GM18511 (cell line): ENCODE measurements at regions not wholly inside any gene's neighbourhood (a gene's known extent, or its start where the extent isn't known, plus 50 kb on each side); places are given as distances from the start of the nearest gene placed in this dataset.
"Not testable (repeated sequence)": the region's sequence is repeated elsewhere in the genome, so short reads cannot be mapped to it uniquely, and the experiment has no call there.

Experiments
- ATAC-seq: cut with Tn5 transposase; IDR thresholded peaks from one replicate; pipeline ENCODE4 v1.9.1; 2021; ENCODE audit warnings: mild to moderate bottlenecking, moderate library complexity; ENCODE audit not compliant: unreplicated experiment

DNA sequence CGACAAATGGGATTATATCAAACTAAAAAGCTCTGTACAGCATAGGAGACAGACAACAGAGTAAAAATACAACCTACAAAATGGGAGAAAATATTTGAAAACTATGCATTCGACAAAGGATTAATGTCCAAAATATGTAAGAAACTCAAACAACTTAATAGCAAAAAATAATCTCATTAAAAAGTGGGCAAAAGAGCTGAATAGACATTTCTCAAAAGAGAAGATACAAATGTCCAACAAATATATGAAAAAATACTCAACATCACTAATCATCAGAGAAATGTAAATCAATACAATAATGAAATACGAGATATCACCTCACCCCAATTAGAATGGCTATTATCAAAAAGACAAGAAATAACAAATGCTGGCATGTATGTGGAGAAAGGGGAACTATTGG lies 272.9 kb downstream of the KLHL13 start:
- ATAC-seq, result no peak

DNA sequence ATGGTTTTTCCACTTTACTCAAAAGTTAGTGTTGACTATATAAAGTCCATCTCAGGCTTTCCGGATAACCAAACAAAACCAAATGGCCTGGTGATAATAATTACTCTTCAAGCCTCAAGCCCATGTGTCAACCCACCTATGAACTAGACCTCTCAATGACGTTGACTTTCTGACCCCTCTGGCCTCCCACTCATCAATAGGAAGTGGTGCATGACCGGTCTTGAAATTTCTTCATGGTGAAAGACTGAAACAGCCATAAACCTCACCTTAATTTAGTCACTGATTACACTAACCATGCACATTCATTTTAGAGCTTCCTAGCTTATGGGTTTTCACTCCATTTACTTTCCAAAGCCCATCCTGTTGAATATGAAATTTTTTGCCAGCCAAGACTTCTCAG lies 276.0 kb downstream of the KLHL13 start:
- no peak for ATAC-seq

DNA sequence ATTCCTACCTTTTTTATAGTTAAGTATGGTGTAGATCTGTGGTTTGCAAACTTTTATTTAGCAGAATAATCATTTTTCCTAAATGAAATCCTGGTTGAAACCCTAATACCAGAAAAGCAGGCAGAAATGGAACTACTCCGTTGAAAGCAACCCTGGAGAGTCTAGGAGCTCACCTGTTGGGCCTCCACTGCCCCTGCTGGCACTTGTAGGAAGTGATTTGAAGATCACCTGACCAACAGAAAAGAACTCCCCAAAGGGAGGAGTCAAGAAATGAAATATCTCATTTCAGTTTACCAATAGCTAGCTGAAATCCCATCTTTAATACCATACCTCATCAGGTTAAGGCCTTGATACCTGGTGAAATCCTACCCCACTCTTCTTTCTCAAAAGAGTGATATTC lies 277.1 kb downstream of the KLHL13 start:
- ATAC-seq, result peak; percentile 56

DNA sequence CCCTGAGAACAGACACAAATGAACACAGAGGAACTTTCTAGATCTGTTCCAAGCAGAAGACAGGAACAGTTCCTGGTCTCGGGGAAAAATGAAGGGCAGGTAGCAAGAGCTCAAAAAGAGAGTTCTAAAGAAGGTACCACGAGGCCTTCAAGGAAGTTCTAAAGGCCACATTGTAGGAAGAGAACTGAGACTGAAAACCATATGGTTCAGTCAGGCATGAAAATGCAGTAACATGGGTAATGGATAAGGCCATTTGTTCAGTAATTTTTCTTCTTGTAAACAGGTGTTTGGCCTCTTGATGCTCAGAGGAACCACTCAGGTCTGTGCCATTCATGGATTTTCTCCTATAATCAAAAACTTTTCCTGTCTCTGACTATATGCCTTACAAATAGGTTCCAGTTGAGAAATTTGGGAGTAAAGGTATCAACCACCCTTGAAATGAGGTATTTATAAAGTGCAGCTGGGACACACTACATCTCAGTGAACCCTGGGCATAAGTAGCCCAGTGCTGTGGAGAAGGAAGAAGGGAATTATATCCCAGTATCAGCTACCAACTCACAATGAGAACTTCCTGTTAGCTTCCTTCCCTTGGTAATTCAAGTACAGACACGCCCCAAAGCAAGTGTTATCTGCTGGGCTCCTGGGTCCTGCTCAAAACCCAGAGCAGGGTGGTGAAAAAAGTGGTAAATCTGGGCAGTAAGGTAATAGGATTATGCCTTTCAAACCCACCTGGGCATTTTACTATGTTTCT lies 277.9 kb downstream of the KLHL13 start:
- ATAC-seq, result no peak

DNA sequence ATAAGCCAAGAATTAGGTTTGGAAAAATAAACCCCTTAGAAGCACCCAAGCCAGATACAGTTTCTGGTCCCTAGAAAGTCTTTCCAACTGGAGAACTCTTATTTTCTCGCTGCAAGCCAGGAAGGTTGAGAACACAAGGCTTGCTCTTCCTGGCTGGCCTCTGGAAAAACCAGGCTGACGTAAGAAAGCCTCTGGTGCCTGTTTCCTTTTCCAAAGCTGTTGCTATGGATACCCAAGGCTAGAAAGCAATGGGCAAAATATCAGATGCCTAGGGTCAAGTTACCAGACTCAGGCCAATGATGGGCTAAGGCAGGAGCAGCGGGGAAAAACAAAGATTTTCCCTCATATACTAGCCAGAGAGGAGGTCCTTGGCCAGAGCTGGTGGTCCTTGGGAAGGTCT lies 281.6 kb downstream of the KLHL13 start:
- no peak for ATAC-seq

DNA sequence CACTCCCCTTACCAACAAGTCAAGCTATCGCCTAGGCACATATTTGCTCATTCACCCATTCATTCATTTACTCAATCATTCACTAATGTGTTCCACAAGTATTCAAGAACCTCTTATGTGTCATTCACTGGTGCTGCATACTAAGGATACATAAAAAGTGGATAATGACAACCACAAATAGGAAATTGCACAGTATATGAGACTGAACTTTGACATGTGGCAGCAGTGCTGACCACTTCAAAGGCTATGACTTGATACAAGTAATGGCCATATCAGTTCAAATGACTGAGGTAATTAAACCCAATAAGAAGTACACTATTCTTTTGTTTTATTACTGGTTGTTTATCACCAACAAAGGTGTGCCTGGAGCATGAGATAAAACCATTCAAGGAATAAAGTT lies 282.5 kb downstream of the KLHL13 start:
- no peak for ATAC-seq

DNA sequence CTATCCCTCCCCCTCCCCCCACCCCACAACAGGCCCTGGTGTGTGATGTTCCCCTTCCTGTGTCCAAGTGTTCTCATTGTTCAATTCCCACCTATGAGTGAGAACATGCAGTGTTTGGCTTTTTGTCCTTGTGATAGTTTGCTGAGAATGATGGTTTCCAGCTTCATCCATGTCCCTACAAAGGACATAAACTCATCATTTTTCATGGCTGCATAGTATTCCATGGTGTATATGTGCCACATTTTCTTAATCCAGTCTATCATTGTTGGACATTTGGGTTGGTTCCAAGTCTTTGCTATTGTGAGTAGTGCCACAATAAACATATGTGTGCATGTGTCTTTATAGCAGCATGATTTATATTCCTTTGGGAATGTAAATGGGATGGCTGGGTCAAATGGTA lies 295.1 kb downstream of the KLHL13 start:
- ATAC-seq, result not testable (repeated sequence)

DNA sequence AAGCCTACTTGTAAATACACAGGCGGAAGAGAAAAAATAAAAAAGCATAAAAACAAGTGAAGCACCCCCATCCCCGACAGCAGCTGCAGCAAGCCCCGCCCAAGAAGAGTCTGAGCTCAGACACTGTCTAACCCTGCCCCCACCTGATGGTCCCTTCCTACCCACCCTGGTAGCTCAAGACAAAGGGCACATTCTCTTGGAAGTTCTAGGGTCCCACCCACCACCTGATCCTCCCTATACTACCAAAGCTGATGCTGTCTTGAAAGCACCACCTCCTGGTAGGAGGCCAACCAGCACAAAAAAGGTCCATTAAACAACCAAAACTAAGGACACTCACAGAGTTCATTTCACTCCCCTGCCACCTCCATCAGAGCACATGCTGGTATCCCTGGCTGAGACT lies 308.2 kb downstream of the KLHL13 start:
- ATAC-seq, result no peak

DNA sequence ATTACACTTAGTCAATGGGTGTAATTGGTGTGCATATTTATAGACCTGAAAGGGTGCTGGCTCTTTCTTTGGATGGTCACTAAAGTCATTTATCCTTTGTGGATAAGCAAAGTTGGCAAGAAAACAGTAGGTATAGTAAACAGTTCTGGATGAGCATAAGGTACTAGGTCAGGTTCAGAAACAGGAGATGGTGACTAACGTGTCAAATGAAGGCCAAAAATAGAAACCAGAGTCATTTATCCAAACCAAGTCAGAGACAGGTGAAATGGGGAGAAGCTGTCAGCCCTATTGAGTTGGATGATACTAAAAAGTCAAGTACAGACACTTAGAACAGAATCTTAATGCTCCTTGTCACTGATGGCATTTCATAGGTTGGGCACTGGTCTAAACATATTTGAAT lies 313.1 kb downstream of the KLHL13 start:
- ATAC-seq, result no peak

DNA sequence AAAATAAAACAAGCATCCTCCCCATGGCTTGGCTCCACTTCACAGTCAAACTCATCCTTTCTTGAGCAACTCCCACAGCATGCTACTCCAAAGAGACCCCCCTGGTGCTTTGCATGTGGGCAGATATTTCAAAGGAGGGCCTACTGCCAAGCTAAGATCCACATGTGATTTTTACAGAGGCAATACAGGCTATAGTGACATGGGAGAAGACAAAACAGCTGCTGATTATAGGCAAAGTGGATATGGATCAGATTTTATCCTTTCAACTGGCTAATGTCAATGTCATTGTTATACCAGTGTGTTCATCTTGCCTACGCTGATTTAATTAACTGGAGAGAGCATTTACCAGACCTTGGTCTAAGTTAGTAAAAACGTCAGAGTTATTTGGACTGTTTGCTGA lies 328.3 kb downstream of the KLHL13 start:
- ATAC-seq, result no peak

DNA sequence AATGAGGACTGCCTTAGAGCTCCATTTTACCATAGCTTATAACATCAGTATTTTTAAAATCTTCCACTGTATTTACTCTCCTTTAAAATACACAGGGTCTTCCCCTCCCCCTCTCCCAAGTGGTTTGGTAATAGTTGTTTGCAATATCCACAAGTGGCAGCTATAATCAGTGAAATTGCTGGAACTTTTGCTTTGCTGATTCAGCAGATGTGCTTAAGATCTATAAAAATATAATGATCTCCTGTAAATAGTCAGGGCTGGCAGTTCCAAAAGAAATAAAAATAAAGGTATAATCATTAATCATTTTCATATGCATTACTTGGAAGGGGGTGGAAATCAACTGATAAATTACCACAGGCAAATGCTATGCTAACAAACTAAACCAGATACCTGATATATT lies 345.2 kb downstream of the KLHL13 start:
- no peak for ATAC-seq

DNA sequence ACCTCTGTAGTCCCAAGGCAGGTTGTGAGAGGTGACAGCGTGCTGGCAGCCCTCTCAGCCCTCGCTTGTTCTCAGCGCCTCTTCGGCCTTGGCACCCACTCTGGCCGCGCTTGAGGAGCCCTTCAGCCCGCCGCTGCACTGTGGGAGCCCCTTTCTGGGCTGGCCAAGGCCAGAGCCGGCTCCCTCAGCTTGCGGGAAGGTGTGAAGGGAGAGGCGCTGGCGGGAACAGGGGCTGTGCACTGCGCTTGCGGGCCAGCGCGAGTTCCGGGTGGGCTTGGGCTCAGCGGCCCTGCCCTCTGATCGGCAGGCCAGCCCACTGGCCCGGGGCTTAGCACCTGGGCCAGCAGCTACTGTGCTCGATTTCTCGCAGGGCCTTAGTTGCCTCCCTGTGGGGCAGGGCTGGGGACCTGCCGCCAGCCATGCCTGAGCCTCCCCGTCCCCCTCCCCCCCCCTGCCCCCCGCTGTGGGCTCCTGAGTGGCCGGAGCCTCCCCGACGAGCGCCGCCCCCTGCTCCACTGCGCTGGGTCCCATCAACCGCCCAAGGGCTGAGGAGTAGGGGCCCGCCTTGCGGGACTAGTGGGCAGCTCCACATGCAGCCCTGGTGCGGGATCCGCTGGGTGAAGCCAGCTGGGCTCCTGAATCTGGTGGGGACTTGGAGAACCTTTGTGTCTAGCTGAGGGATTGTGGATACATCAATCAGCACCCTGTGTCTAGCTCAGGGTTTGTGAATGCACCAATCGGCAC lies 347.6 kb downstream of the KLHL13 start:
- no peak for ATAC-seq

DNA sequence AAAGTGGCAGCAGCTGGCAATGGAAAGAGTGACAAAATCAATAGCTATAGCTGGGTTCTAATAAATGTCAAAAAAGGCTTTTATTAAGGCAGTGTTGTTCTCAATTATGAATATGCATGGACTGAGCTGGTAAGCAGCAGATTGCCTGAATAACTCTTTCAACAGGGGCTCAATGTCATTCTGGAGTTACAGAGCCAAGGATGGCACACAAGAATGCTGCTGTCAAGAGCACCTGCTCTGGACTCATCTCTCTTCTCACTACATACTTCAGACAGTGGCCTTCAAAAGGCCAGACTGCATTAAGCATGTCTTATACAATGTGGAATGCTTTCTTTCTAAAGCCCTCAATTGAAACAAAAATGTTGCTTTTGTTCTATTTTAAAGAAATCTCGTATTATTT lies 351.4 kb downstream of the KLHL13 start:
- no peak for ATAC-seq

DNA sequence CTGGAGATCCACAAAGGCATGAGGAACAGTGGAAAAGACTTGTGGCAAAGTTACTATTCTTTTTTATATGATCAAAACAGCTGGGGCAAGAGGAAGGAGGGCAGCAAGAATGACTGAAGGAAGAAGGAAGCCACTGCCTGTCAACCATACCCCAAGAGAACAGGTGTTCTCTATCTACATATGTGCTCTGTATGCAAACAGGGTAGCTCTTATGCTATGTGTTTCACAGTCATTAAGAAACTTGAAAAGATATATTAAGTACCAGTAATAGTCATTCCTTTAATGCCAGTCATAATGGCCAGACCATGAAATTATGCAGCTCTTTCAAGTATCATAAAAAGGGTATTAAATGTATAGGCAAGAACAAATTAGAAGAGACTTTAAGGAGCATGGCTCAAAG lies 363.9 kb downstream of the KLHL13 start:
- ATAC-seq, result peak; percentile 86

DNA sequence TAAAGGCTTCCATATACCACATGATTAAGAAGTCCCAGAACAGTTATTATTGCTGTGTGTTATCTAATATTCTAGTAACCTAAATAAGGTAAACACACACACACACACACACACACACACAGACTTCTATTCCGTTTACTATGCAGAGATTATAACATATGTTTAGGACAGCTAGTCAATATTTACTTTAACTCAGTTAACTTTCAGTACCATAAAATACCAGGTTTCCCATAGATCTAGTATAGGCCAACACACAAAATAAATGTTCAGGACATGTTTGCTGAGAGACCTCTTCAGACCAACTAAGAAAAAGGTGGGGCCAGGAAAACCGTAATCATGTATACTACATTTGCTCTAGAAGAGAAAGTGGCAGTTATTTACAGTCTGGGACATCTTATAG lies 365.5 kb downstream of the KLHL13 start:
- no peak for ATAC-seq

DNA sequence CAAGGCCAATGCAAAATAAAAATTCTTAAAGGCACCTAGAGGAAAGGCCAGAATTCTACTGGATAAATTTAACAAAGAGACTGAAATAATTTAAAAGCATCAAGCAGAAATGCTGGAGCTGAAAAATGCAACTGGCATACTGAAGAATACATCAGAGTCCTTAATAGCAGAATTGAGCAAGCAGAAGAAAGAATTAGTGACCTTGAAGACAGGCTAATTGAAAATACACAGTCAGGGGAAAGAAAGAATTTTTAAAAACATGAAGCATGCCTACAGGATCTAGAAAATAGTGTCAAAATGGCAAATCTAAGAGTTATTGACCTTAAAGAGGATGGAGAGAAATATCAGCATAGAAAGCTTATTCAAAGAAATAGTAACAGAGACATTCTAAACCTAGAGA lies 371.7 kb downstream of the KLHL13 start:
- no peak for ATAC-seq

DNA sequence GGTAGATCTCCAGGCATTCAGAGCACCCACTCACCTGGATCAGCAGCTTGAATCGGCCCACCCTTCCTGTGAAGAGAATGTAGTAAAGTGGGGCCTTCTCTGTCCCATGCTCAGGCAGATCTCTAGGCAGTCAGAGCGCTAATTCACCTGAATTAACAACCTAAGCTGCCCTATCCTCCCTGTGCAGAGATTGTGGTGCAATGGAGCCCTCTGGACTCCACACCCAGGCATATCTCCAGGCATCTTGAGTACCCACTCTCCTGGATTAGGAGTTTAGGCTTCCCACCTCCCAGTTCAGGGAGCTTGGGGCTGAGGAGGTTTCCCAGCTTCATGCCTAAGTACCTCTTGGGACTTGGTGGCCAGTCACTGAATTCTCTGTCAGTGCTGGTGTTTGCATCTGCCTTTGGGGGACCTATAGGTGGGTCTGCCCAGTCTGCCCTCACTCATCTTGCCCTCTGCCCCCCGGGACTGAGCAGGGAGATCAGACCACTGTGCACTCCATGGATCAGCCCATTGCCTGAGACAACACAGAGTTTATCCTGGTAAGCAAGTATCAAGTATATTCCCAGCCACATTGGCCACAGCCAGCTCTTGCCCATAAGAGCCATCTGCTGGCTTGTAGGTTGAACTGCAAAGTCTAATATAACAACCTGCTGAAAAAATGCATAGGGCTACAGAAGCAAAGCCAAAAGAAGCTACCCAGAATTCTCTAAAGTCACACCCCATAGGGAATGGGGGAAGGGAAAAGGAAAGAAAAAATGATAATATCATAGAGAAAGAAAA lies 372.9 kb downstream of the KLHL13 start:
- ATAC-seq, result peak; percentile 70

DNA sequence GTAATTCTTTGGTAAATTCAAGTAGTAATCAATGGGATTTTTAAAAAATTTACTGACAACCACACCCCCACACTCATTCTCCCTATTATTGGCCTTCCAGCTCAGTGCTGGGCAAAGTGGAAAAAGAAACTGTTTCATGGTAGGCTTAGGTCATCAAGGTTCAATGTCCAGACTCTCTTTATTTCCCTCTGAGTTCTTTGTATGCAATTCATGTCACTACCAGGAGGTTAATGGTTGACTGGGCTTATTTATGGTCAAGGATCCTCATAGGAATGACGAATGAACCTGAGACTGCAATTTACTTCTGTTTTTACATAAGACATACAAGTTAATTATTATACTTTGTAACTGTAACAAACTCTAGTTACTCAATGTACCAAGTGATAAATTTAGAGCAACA lies 403.2 kb downstream of the KLHL13 start:
- ATAC-seq, result peak; percentile 67

DNA sequence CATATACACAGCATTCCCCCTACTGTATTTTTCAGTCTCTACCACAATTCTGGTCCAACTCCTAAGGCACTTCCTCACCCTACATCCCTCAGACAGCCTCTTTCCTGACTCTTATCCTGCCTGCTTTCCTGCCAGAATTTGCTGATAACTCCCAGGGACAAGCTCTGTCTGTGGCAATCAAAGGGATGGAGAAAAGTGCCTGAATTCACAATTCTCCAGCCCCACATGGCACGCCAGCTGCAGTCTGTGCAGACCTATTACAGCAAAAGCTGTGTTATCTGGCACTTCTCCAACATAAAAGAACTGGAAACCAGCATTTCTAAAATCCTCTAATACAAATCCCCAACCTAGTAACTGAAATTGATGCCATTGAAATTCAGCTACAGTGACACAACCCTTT lies 404.8 kb downstream of the KLHL13 start:
- no peak for ATAC-seq

DNA sequence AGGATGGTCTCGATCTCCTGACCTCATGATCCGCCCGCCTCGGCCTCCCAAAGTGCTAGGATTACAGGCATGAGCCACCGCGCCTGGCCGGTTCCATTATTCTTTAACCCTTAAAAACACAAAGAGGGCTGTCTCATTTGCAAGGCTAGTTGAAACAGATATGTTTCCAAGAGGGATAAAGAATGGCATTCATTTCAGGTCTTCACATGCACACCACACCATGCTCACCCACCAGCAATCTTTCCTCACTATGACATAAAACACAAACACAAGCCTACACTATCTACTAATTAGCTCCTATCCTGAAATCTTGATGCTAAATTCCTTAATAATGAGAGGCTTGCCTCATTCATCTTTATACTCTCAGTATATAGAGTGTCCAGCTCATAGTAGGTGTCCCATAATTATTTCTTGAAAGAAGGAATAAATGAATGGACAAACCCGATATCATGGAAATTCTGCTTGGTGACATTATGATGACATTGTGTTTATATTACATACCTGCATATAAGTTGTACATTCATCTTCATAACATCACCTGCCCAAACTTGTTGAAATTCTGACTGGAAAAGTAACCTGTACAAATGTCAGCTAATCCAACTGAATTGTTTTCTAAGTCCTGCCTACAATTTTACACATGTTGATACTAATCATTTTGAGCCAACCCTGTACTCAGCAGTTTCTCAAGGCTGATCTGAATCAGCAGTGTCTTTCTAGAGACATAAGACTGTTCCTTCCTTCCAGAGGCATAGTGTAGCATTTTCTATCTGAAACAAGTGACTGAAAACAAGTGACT lies 408.5 kb downstream of the KLHL13 start:
- ATAC-seq, result no peak

DNA sequence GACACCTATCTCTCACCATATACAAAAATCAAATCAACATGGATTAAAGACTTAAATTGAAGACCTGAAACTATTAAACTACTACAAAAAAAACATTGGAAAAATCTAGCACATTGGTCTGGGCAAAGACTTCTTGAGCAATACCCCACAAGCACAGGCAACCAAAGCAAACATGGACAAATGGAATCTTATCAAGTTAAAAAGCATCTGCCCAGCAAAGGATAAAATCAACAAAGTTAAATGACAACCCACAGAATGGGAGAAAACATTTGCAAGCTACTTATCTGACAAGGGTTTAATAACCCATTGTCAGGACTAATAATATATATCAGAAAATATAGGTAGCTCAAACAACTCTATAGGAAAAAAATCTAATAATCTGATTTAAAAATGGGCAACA lies 415.6 kb downstream of the KLHL13 start:
- no peak for ATAC-seq
